GM21529 (cell line): ENCODE measurements at regions not wholly inside any gene's neighbourhood (a gene's known extent, or its start where the extent isn't known, plus 50 kb on each side); places are given as distances from the start of the nearest gene placed in this dataset.
"Not testable (repeated sequence)": the region's sequence is repeated elsewhere in the genome, so short reads cannot be mapped to it uniquely, and the experiment has no call there.

Experiments
- ATAC-seq: cut with Tn5 transposase; IDR thresholded peaks from one replicate; pipeline ENCODE4 v1.9.1; 2021; ENCODE audit not compliant: unreplicated experiment

DNA sequence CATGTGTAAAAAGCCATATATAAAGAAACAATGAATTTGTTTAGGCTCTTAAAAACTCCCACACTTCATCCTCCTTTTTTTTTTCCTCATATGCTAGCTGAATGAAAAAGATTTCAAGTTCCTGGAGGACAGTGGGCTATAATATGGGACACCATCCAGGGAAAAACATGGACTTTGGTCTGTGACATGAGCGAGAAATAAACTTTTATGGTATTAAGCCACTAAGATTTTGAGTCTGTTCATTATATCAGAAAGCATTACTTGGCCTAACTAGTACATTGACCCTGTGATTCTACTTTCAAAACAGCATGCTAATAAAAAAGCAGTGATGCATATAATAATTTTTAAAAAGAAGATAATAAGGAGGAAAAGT, 392.3 kb upstream of the CAMK1G start:
- ATAC-seq = no peak

DNA sequence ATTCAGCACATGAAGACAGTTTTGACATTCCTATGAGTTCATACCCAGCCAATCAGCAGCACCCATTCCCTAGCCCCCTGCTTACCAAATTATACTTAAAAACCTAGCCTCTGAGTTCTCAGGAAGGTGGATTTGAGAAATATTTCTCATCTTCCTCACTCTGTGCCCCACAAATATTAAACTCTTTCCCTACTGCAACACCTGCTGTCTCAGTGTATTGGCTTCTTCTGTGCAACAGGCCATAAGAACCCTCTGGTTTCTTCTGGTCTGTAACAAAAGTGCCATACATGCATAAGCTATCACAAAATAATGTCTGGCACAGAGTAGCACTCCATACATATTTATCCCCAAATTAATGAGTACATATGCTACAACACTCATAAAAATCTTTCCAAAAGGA, 387.4 kb upstream of the CAMK1G start:
- ATAC-seq = no peak

DNA sequence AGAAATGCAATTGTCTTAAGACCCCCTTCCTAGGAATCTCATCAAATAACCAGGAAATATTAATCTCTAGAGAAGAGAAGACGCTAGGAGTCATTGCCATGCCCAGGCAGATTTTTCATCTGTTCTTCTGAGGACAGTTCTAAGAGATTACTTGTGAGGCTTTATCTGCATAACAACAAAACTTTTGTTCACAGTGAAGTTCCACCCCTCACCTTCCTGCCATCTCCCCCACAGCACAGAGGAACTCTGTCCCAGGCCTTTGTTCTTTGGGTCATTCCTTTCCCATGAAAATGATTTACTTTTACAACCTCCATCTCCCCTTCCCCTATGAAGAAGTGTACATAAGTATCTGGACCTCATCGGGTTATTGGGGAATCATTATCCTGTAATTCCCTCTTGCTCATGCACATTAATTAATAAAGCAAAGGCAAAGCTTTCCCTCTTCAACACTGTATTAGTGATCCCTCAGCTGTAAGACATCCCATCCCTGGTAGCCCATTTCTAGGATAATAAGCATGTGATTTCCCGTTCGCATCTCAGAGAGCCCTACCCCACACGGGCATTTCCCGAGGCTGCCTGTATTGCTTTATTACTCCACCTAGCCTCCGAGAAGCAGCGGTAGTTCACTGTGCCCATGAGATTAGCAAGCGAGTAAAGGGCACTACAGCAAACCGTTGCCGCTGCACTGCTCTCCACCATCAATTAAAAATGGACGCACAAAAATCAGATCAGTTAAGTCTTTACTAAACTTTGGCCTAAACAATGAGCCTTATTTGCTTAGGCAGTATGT, 384.4 kb upstream of the CAMK1G start:
- no peak for ATAC-seq

DNA sequence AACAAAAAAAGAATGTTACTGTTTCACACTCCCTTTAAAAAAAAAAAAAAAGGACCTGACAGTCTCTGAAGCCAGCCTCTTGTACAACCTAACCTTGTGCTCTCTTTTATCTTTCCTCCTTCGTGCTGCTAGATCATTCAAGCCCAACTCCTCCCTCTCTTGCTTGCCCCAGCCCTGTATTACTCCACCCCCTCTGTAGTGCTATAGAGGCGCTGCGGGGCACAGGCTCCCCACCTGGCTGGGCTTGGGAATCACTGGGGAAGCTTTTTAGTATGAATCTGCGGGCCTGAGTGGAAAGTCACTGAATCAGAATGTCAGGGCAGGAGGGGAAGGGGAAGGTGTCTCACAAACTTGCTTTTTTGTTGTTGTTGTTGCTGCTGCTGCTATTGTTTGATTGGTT, 383.7 kb upstream of the CAMK1G start:
- ATAC-seq = no peak

DNA sequence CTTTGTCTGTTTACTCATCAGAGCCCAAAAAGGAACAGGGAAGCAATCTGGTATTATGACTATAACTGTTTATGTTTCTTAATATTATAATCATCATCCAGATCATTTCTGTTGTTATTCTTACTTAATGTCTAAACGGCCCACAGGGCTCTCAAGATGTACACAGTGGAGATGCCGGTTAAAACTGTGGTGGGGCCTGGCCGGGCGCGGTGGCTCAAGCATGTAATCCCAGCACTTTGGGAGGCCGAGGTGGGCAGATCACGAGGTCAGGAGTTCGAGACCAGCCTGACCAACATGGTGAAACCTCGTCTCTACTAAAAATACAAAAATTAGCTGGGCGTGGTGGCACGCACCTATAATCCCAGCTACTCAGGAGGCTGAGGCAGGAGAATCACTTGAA, 381.2 kb upstream of the CAMK1G start:
- not testable (repeated sequence) for ATAC-seq

DNA sequence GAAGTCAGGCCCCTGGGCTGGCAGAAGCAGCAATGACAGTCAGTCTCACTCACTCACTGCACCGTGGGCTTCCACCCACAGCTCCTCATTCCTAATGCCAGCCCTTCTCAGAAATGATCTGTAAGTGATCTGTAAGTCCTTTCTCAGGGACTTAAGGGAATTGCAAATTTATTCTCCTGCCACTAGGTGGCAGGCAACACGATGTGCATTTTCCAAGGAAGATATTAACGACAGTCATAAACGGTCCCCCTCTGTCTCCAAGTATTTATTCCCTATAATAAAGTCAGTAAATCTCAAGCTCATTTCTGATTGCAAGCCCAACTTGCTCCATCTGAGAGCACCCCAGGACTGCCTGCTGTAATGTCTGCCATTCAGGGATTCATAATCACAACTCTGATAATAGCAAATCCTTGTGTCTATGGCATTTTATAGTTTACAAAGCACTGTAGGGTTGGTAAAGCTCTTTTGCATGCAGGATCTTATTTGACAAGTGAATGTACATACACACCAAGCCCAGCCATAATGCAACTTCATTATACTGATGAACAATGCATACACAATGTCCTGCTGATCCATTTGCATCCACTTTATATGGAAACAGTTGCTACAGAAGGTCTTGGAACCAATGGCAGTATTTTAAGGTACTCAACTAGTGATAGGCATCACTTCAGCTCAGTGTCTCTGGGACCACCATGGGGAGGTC, 380.5 kb upstream of the CAMK1G start:
- ATAC-seq = no peak

DNA sequence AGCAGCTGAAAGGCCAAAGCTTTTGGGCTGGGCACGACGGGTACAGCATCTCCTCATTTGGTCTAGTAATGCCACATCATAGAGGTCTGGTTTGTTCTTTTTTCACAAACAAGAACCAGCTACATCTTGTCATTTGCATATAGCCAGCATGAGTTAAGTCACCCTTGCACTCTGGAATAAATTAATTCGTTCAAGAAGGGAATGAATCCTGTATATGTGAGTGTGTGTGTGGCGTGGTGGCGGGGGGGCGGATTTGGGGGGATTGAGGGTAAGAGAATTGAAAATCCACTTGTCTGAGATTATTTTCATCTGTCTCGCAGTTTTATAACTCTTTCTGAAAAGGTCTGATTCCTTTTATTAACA, 380.0 kb upstream of the CAMK1G start:
- ATAC-seq = no peak

DNA sequence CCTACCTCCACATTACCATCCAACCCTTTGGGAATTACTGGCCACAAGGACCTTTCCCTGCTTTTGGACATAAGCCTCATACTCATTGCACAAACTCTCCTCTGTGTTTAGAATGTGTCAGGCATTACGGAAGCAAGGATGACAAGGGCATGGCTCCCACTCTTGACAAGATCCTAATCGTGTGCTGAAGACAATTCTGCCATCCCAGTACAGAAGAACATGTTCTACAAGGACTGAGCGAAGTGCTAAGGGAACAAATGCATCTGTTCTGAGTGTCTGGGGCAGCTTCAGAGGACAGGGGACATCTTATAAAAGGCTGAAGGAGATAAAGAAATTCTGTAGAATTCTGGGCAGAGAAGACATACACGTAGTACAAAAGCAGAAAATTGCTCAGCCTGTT, 378.5 kb upstream of the CAMK1G start:
- ATAC-seq = no peak

DNA sequence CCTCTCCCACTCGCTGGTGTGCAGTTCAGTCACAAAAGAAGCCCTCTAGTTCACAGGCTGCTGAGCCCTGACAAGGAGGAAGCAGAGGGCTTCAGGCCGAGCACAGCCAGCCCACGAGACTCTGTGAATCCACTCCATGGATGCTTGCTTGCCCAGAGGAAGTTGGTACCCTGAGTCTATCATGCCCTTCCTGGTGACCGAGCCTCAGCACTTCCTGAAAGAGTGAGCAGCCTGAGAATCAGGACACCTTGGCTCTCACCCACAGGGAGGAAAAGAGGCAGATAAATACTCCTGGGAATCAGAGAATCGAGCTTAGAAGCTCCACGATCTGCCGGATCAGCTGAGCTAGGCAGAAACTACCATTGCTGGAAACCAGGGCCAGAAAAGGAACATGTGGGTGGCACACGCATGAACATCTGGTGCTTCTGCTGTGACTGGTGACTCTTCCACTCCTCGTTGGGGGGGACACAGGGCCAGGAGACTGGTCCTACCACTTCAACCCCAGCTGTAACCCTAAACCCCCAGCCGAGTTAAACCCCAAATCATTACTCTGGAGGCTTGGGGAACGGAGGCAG, 376.3 kb upstream of the CAMK1G start:
- ATAC-seq = peak; percentile 24

DNA sequence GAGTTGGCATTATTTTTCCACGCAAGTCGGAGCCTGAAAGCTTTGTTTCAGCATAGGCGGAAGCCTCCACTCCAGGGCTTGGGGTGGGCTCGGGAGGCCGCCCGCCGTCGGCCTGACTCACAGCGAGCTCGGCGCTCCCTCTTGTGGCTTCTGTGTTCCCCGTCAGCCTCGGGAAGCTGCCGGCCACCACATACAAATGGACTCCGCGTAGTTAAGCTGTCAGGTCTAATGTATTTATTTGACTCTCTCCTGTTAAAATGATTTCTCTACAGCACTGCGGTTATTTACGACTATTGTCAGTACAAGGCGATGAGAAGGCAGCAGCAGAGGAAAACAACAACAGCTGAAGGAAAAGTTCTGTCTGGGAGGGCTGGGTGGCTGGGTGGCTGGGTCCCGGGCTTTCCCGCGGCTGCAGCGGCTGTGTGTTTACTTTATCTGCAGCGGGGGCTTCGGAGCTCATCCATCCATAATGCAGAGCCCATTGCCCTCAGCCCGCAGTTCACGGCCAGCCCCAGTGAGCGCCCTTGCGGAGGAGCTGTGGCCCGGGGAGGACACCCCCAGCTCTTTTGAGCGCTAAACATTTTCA, 375.7 kb upstream of the CAMK1G start:
- ATAC-seq = peak; percentile 86

DNA sequence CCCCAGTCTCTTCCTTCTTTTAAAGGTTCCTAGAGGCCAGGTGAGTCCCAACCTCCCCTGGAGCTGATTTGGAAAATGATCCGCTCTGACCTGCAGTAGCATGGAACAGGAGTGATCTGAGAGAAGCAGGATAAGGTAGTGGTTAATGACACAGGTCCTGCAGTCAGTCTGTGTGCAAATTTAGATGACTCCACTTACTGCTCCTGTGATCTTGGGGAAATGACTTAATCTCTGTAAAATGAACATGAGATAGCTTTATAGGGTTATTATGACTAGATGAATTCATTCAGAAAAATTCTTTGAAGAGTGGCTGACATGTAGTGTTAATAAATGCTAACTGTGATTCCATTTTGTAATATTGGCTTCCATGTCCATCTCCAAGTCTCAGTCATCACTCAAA, 374.9 kb upstream of the CAMK1G start:
- ATAC-seq = no peak

DNA sequence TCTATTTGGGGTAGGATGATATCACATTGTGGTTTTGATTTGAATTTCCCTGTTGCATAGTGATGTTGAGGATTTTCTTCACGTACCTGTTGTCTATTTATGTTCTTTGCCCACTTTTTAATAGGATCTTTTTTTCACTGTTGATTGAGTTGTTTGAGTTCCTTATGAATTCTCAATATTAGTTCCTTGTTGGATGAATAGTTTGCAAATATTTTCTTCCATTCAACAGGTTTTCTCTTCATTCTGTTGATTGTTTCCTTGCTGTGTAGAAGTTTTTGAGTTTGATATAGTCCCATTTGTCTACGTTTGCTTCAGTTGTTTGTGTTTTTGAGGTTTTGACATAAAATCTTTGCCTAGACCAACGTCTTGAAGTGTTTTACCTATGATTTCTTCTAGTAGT, 369.5 kb upstream of the CAMK1G start:
- ATAC-seq = no peak

DNA sequence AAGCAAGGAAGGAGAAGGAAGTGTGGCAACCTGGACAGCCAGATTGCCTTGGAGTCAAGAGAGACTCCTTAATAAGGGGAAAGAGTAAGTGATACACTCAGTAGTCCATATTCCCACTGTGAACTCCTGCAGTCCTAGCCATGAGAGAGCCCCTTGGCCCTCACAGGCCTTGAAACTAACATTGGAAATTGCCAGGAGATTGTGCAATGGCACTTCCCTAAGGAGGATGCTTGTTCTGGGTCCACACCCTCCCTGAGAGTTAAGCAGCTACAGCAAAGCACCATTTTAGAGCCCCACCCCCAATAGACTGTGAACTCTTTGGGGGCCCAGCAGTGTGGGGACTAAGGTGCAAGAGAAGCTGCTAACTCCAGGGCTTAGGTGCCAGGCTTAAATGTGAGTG, 367.7 kb upstream of the CAMK1G start:
- no peak for ATAC-seq

DNA sequence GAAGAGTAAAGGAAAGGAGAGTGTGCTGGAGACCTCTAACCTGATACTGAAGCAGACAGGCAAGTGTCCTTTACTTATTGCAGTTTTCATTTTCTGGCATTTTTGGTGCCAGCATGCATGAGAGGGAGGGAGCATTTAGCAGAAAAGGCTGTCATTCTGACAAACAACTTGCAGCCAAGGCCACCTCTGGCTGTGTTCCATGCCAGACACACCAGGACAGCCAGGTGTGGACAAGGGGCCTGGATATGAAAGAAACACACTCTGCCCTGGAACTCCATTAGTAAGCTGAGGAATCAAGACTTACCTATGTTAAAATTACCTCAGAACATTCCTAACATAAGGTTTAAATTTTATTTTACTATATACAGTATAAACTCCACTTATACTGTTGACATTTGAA, 365.4 kb upstream of the CAMK1G start:
- ATAC-seq = no peak

DNA sequence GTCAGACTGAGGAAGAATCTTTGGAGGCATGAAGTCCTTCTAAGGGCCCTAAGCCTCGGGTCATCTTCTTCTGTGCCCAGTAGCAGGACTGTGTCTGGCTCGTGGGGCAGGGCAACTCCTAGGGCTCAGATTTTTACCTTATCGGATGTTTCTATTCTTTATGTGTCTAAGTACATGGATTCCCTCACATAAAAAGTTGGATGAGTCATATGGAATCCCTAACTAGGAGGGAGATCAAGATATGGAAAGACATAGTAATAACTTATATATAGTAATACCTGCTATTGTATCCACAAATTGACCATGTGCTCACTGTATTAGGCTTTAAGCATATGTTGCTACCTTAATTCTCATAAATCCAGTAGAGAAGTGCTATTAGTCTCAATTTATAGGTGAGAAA, 364.5 kb upstream of the CAMK1G start:
- ATAC-seq = no peak

DNA sequence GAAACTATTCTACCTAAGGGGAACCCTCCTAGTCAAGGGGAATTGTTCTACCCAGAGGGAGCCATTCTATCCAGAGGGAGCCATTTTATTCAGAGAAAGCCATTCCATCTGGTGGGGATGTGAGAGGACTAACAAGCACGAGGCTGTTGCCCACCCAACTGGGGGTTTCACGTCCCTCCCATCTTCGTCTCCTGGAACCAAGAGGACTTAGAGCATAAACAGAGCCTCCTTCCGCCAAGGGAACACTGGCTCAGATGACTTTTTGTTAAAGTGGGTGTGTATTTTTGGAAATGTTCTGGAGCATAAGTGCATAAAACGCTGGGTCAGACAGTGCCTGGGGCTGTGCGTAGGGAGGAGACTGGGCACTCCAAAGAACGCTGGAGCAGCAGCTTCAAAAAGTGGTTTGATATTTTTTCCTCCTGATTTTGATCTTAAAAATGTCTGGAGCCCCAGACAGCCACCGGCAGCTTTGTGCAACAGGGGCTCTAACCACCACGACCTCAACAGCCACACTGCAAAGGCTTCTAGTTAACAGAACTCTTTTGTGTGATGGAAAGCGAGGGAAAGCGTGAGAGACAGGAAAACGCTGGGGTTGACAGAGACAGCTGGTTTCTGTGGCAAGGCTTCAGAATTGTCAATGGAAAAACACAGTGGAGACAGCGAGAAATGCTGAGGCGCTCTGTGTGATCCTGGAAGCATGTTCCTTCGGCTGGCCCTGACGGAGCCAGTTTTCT, 363.6 kb upstream of the CAMK1G start:
- ATAC-seq = no peak

DNA sequence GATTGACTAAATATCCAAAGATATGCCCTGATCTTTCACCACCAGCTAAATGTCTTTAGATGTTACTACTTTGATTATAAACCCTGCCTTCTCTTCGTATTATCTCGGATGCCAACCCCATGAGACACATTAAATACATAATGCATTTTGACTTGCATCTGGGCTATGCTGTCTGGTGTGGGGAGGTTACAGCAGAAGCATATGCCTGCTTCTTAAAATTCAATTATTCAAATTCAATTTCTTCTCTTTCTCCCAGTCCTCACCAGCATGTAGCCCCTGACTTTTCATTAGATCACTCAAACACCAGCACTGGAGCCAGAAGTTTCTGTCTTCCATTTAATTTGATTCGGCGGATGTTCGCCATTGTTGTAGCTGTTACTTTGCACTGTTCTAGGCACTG, 360.7 kb upstream of the CAMK1G start:
- no peak for ATAC-seq

DNA sequence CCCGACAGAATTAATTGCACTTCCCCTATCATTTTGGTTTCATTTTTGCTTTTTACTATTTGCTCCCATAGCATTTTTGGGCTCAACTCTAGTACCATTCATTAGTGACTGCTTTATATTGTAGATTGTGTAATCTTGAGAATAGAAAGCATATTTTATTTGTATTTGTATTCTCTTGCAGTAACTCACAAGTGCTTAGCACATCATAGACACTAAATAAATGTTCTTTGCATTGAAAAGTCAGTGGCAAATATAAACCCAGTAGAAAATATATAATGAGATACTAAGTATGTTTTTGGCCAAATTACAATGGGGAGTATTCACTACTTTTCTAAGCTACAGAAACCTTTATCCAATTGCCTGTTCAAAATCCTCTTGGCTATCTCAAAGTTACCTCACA, 359.7 kb upstream of the CAMK1G start:
- ATAC-seq = no peak

DNA sequence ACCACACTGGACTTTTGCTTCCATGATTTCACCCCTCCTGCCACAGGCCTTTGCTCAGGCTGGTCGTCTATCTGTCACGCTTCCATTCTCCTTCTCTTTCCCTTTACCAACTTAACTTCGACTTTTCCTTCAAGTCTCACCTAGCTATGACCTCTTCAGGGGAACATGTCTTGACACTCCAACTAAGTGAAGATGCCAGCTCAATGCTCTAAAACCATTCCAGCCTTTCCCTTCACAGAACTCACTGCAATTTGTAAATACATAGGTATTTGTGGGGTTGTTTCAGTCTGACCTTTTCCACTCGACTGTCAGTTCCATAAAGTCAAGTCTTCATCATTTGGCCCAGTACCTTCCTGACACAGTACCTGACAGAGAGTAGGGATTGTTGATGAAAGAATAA, 358.6 kb upstream of the CAMK1G start:
- no peak for ATAC-seq

DNA sequence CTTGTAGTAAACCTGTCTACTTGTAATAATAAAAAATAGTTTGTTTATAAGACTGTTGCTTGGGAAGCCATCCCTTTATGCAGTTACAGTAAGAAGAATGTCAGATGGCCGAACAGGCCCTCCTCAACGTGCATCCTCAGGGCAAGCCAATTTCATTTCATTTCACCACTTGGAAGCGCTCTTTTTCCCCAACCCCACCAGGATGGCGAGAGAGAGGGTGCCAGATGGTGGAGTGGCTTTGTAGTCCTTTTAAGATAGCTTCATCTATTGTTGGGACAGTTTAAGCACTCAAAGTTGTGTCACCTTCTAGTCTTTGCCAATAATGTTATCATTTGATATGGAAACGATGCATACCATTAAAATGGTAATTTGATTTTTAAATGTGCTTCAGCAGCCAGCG, 356.3 kb upstream of the CAMK1G start:
- no peak for ATAC-seq

DNA sequence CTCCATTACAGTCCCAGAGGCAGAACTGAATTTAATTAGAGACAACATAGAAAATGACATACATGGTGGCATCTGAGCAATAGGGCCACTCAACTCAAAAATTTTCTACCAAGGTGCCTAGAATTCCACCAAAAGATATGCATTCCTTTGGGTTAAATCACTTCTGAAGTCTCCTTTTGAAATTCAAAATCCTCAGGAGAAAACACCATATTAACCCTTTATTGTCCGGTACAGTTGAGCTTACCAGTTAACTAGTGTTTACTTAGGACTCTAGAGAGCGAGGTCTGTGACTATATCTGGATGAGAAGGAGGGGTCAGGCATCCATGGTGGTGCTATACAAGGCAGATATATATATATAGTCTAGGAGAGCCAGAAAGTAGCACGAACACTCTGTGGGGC, 355.6 kb upstream of the CAMK1G start:
- ATAC-seq = no peak
